ENCODE measurements at regions not wholly inside any gene's neighbourhood (a gene's known extent, or its start where the extent isn't known, plus 50 kb on each side); places are given as distances from the start of the nearest gene placed in this dataset.

DNA sequence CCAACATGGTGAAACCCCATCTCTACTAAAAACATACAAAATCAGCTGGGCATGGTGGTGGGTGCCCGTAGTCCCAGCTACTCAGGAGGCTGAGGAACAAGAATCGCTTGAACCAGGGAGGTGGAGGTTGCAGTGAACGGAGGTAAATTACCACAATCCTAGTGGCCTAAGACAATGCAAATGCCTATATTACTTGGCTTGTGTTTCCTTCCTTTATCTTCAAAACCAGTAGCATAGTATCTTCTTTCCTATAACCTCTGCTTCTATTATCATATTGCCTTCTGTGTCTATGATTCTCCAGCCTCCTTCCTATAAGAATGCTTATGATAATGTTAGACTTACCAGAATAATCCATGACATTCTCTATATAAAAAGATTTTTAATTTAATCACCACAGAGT is 156.2 kb upstream of the RGS18 start:
- Histone ChIP-seq H3K27me3 (no peaks in the 10 kb centered on the region), H3K4me3 (no peak overlapping the region), H3K27ac (replicated peaks in 1 of 4) (no peak overlapping the region), H3K4me1 (no peaks in the 10 kb centered on the region), H3K9me3 (no peaks in the 10 kb centered on the region), H3K36me3 (no peaks in the 10 kb centered on the region)
- no peak for DNase-seq (ENCODE audit: extremely low spot score)
- 85% methylated on average over 3 of the region's 3 CpGs for WGBS
- TF ChIP-seq, protein P1, sequence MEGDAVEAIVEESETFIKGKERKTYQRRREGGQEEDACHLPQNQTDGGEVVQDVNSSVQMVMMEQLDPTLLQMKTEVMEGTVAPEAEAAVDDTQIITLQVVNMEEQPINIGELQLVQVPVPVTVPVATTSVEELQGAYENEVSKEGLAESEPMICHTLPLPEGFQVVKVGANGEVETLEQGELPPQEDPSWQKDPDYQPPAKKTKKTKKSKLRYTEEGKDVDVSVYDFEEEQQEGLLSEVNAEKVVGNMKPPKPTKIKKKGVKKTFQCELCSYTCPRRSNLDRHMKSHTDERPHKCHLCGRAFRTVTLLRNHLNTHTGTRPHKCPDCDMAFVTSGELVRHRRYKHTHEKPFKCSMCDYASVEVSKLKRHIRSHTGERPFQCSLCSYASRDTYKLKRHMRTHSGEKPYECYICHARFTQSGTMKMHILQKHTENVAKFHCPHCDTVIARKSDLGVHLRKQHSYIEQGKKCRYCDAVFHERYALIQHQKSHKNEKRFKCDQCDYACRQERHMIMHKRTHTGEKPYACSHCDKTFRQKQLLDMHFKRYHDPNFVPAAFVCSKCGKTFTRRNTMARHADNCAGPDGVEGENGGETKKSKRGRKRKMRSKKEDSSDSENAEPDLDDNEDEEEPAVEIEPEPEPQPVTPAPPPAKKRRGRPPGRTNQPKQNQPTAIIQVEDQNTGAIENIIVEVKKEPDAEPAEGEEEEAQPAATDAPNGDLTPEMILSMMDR (IDR thresholded peaks at IDR 0.05) = no peak
- TF ChIP-seq POLR2A (IDR thresholded peaks at IDR 0.05; ENCODE audit: low read depth) = no peak
- no peak for TF ChIP-seq POLR2AphosphoS5 (IDR thresholded peaks at IDR 0.05)
- TF ChIP-seq EP300 (IDR thresholded peaks at IDR 0.05) = no peak
- intact Hi-C loops (cut with DNase I) = no loop called here

DNA sequence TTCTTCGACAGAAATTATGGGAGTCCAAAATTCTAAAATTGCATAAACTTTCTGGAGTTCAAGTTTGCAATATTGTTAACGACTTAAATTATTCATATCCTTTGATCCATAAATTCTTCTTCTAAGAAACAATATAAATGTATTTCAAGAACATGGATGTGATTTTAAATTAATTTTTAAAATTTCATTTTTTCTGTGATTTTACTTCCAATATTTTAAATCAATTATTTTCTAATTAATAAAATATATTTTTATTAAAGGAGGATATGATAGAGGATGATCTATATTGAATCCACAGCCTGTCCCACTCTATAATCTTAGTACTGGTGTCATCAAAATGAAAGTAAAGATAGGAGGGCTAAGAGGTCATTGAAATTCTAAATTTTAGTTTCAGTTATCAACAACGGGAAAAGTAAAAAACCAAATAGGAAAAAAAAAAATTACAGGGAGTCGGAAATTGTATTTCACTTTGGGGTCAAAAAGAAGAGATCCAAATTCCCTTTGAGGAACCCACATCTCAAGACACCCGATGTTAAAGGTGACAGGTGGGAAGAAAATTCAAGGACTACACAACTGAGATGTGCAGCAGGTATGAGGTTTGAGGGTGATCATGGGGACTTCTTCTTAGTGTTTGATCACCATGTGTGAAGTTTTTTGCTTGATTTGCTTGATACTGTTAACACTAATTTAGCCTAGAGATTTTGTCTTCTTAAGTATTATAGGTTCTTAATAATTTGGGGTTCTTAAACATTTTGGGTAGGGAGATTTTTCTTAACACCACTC is 154.8 kb upstream of the RGS18 start:
- Histone ChIP-seq H3K27ac (replicated peaks in 1 of 4) (no peak overlapping the region), H3K9me3 (no peaks in the 10 kb centered on the region), H3K4me3 (no peak overlapping the region), H3K27me3 (no peaks in the 10 kb centered on the region), H3K4me1 (no peaks in the 10 kb centered on the region), H3K36me3 (no peaks in the 10 kb centered on the region)
- 93% methylated on average over 5 of the region's 5 CpGs for WGBS
- DNase-seq (ENCODE audit: extremely low spot score) = no peak
- intact Hi-C loops (cut with DNase I) = no loop called here
- TF ChIP-seq EP300 (IDR thresholded peaks at IDR 0.05) (no peak), POLR2A (IDR thresholded peaks at IDR 0.05; ENCODE audit: low read depth) (no peak), POLR2AphosphoS5 (IDR thresholded peaks at IDR 0.05) (no peak)
- TF ChIP-seq, protein P1 (IDR thresholded peaks at IDR 0.05) = no peak

- Histone ChIP-seq H3K4me1 (no peaks in the 10 kb centered on the region), H3K27ac (replicated peaks in 1 of 4) (no peak overlapping the region), H3K36me3 (no peaks in the 10 kb centered on the region), H3K9me3 (no peaks in the 10 kb centered on the region), H3K4me3 (no peak overlapping the region), H3K27me3 (no peaks in the 10 kb centered on the region)
- DNase-seq (ENCODE audit: extremely low spot score) = no peak
- intact Hi-C loops (cut with DNase I) = no loop called here
- TF ChIP-seq, protein P1 (IDR thresholded peaks at IDR 0.05) = no peak
- no peak for TF ChIP-seq POLR2AphosphoS5 (IDR thresholded peaks at IDR 0.05)
- no peak for TF ChIP-seq EP300 (IDR thresholded peaks at IDR 0.05)
- WGBS = 80% methylated on average over 3 of the region's 3 CpGs
These were observed 152.3 kb upstream of the RGS18 start for GRCh38 chr1:192005976-192006375.

GRCh38 chr1:192008281-192008825 is 149.9 kb upstream of the RGS18 start:
- TF ChIP-seq POLR2A (IDR thresholded peaks at IDR 0.05; ENCODE audit: low read depth) (no peak), EP300 (IDR thresholded peaks at IDR 0.05) (no peak), POLR2AphosphoS5 (IDR thresholded peaks at IDR 0.05) (no peak)
- TF ChIP-seq, protein P1 (IDR thresholded peaks at IDR 0.05) = no peak

More at GRCh38 chr1:192008281-192008825, 149.9 kb upstream of the RGS18 start:
- 71% methylated on average over 1 of the region's 1 CpG for WGBS
- no peaks in the 10 kb centered on the region for H3K9me3 ChIP-seq
- intact Hi-C loops (cut with DNase I) = no loop called here
- no peak overlapping the region for H3K4me3 ChIP-seq
- no peaks in the 10 kb centered on the region for H3K36me3 ChIP-seq
- no peak overlapping the region for H3K27ac ChIP-seq (replicated peaks in 1 of 4)
- H3K27me3 ChIP-seq = no peaks in the 10 kb centered on the region
- H3K4me1 ChIP-seq = no peaks in the 10 kb centered on the region
- no peak for DNase-seq (ENCODE audit: extremely low spot score)
